IPS DF 6.9 (cell line): ENCODE measurements at regions not wholly inside any gene's neighbourhood (a gene's known extent, or its start where the extent isn't known, plus 50 kb on each side); places are given as distances from the start of the nearest gene placed in this dataset.
A peak's percentile ranks its signal among the peaks of the same experiment; 100 is the strongest.

Source experiments
- DNase-seq: peaks from one replicate; pipeline ENCODE4 v3.0.0-alpha.2; 2013; ENCODE audit warnings: low read depth, low spot score
- H3K27ac ChIP-seq: one replicate; pipeline ENCODE4 v1.5.1; 2013; ENCODE audit warnings: low read length, control low read depth
- H3K27me3 ChIP-seq: 2 replicates; pipeline ENCODE4 v1.6.1; 2013; ENCODE audit warnings: mild to moderate bottlenecking, low read length; ENCODE audit not compliant: control insufficient read depth, insufficient read depth
- H3K36me3 ChIP-seq: 2 replicates; pipeline ENCODE4 v1.6.1; 2013; ENCODE audit warnings: low read length; ENCODE audit not compliant: control insufficient read depth, insufficient read depth
- H3K4me1 ChIP-seq: 2 replicates; pipeline ENCODE4 v1.6.1; 2013; ENCODE audit warnings: low read length; ENCODE audit not compliant: control insufficient read depth, insufficient read depth
- H3K4me3 ChIP-seq: 2 replicates; pipeline ENCODE4 v1.5.1; 2013; ENCODE audit warnings: mild to moderate bottlenecking, low read length
- H3K9me3 ChIP-seq: 2 replicates; pipeline ENCODE4 v1.6.1; 2013; ENCODE audit warnings: low read length, inconsistent platforms; ENCODE audit not compliant: control insufficient read depth, insufficient read depth
- WGBS: extraction: QIAGEN DNeasy Blood & Tissue Kit; methylation state at CpG from one replicate; pipeline ENCODE4 v1.1.7; 2013; ENCODE audit warnings: mixed read lengths, missing lambda C conversion rate; ENCODE audit not compliant: insufficient read length, insufficient coverage; 5-methylcytosine and 5-hydroxymethylcytosine counted together

- Histone ChIP-seq H3K36me3 (no peaks in the 10 kb centered on the region), H3K4me1 (no peaks in the 10 kb centered on the region), H3K27me3 (no peaks in the 10 kb centered on the region), H3K9me3 (no peaks in the 10 kb centered on the region), H3K27ac (no peak overlapping the region), H3K4me3 (no peak overlapping the region)
- no peak for DNase-seq
- WGBS: no CpG with 5 or more reads among the region's 3 CpGs
These were observed 468.9 kb downstream of the IPMK start for GRCh38 chr10:57798830-57799229.

GRCh38 chr10:57791546-57791945 lies 476.1 kb downstream of the IPMK start:
- Histone ChIP-seq H3K27me3 (no peaks in the 10 kb centered on the region), H3K36me3 (no peaks in the 10 kb centered on the region), H3K27ac (no peak overlapping the region), H3K9me3 (no peaks in the 10 kb centered on the region), H3K4me3 (no peak overlapping the region), H3K4me1 (peaks cover 1% of the 10 kb centered on the region; the same call in 1 of the 2 replicates)
- WGBS: no CpG with 5 or more reads among the region's 1 CpG
- no peak for DNase-seq

GRCh38 chr10:57790703-57791102 lies 477.0 kb downstream of the IPMK start:
- no CpG with 5 or more reads among the region's 1 CpG for WGBS

GRCh38 chr10:57788117-57788516 lies 479.6 kb downstream of the IPMK start:
- H3K4me1 ChIP-seq: peaks cover 3% of the 10 kb centered on the region; the same call in 1 of the 2 replicates
- H3K27me3 ChIP-seq: no peaks in the 10 kb centered on the region
- no peak for DNase-seq
- no CpG with 5 or more reads among the region's 3 CpGs for WGBS
- no peak overlapping the region for H3K4me3 ChIP-seq
- no peak overlapping the region for H3K27ac ChIP-seq
- no peaks in the 10 kb centered on the region for H3K9me3 ChIP-seq
- H3K36me3 ChIP-seq: no peaks in the 10 kb centered on the region

More at GRCh38 chr10:57790703-57791102, 477.0 kb downstream of the IPMK start:
- no peak overlapping the region for H3K4me3 ChIP-seq
- DNase-seq: no peak
- H3K36me3 ChIP-seq: no peaks in the 10 kb centered on the region
- peaks cover 3% of the 10 kb centered on the region; the same call in 1 of the 2 replicates for H3K4me1 ChIP-seq
- H3K9me3 ChIP-seq: no peaks in the 10 kb centered on the region
- H3K27me3 ChIP-seq: no peaks in the 10 kb centered on the region
- no peak overlapping the region for H3K27ac ChIP-seq

DNA sequence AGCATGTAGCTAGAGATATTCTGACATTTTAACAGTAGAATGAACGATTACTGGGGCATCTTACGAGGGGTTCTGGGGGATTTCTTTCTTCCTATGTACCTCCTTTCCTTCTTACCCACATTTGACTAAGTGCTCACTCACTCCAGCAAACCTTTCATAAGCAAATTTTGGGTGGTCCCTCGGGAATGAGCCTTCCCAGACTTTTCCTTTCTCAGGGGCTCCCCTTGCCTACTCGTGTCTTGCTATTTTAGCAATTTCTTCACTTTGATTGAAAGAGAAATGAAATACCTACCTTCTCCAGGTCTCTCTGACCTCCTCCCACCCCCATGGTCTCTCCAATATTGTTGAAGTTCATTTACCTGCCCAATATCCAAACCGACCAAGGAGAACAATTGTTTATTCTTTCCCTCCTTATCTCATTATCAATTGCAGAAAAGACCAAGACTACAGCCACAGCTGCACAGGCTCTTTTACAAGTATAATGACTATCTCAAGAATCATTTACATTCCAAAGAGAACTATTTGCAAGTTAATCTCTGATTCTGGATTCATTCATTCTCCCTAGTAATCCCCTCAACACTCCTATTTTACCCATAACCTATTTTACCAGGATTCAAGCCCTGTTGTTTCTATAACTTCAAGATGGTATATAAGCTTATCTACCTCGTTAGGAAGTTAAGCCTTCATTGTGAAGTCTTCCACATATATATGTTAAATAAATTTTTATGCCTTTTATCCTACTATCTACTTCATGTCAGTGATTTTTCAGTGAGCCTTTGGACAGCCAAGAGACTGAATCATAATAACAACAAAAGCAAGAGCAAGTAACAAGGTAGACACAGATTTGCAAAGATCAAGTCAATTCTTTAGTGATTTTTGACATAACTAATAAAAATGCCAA lies 480.6 kb downstream of the IPMK start:
- Histone ChIP-seq H3K9me3 (no peaks in the 10 kb centered on the region), H3K27me3 (no peaks in the 10 kb centered on the region), H3K4me3 (no peak overlapping the region), H3K4me1 (peaks cover 3% of the 10 kb centered on the region; the same call in 1 of the 2 replicates), H3K36me3 (no peaks in the 10 kb centered on the region), H3K27ac (peak overlapping the region; percentile 70)
- no CpG with 5 or more reads among the region's 6 CpGs for WGBS
- no peak for DNase-seq

GRCh38 chr10:57786331-57786730 lies 481.4 kb downstream of the IPMK start:
- H3K36me3 ChIP-seq: no peaks in the 10 kb centered on the region
- peak overlapping the region; percentile 70 for H3K27ac ChIP-seq
- no peaks in the 10 kb centered on the region for H3K27me3 ChIP-seq
- WGBS: no CpG with 5 or more reads among the region's 1 CpG
- DNase-seq: no peak
- no peaks in the 10 kb centered on the region for H3K9me3 ChIP-seq
- H3K4me3 ChIP-seq: no peak overlapping the region
- H3K4me1 ChIP-seq: peaks cover 3% of the 10 kb centered on the region; the same call in 1 of the 2 replicates

- no peaks in the 10 kb centered on the region for H3K27me3 ChIP-seq
- peaks cover 3% of the 10 kb centered on the region; the same call in 1 of the 2 replicates for H3K4me1 ChIP-seq
- H3K27ac ChIP-seq: no peak overlapping the region
- no peaks in the 10 kb centered on the region for H3K9me3 ChIP-seq
- H3K36me3 ChIP-seq: no peaks in the 10 kb centered on the region
- DNase-seq: no peak
- H3K4me3 ChIP-seq: no peak overlapping the region
- WGBS: no CpG with 5 or more reads among the region's 2 CpGs
These were observed 482.1 kb downstream of the IPMK start for GRCh38 chr10:57785546-57785945.

- no peak for DNase-seq
- H3K27ac ChIP-seq: no peak overlapping the region
- no peaks in the 10 kb centered on the region for H3K36me3 ChIP-seq
- H3K9me3 ChIP-seq: no peaks in the 10 kb centered on the region
- H3K27me3 ChIP-seq: no peaks in the 10 kb centered on the region
- WGBS: no CpG with 5 or more reads among the region's 3 CpGs
- no peak overlapping the region for H3K4me3 ChIP-seq
- H3K4me1 ChIP-seq: peaks cover 3% of the 10 kb centered on the region; the same call in 1 of the 2 replicates
These were observed 482.6 kb downstream of the IPMK start for GRCh38 chr10:57785068-57785467.

GRCh38 chr10:57776688-57777432 lies 490.8 kb downstream of the IPMK start:
- Histone ChIP-seq H3K4me3 (no peak overlapping the region), H3K4me1 (no peaks in the 10 kb centered on the region), H3K27me3 (no peaks in the 10 kb centered on the region), H3K27ac (no peak overlapping the region), H3K36me3 (no peaks in the 10 kb centered on the region), H3K9me3 (no peaks in the 10 kb centered on the region)
- no peak for DNase-seq
- no CpG with 5 or more reads among the region's 5 CpGs for WGBS

DNA sequence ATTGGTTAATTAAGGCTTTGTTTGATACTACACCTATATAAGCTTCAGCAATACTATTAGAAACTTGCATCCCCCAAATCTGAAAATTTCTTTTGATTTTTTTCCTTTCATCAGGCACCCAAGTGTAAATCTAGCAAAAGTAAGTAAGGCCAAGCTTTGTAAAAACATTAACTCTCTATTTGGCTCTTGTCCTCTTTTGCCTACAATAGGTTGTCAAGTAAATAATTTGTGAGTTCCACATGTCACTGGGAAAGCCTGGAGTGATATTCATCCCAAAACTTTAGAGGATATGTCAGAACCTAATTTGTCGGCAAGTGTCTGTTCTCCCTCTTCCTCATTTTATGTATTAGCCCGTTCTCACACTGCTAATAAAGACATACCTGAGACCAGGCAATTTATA lies 492.4 kb downstream of the IPMK start:
- whole genome bisulfite sequencing: no CpG with 5 or more reads among the region's 2 CpGs
- H3K9me3 ChIP-seq: no peaks in the 10 kb centered on the region
- no peak for DNase-seq
- H3K27me3 ChIP-seq: no peaks in the 10 kb centered on the region
- no peak overlapping the region for H3K27ac ChIP-seq
- no peaks in the 10 kb centered on the region for H3K4me1 ChIP-seq
- H3K4me3 ChIP-seq: no peak overlapping the region
- H3K36me3 ChIP-seq: no peaks in the 10 kb centered on the region
